Stimulated activated CD8-positive, alpha-beta memory T cell treated with anti-CD3 and anti-CD28 coated beads, Interleukin-15, amount 100 ng/mL, for 4 hours (primary cell): ENCODE measurements at regions not wholly inside any gene's neighbourhood (a gene's known extent, or its start where the extent isn't known, plus 50 kb on each side); places are given as distances from the start of the nearest gene placed in this dataset.
"Not testable (repeated sequence)": the region's sequence is repeated elsewhere in the genome, so short reads cannot be mapped to it uniquely, and the experiment has no call there.

Experiments
- DNase-seq, 2 donors: peaks; one replicate each; pipeline ENCODE4 v3.0.0-alpha.2; 2020; ENCODE audit warnings: low read depth in 2 of 2

GRCh38 chr13:79989217-79989661, 351.7 kb downstream of the SPRY2 start:
- DNase-seq, result no peak

- DNase-seq, result no peak
These were observed 352.4 kb downstream of the SPRY2 start for GRCh38 chr13:79988573-79988972.

DNA sequence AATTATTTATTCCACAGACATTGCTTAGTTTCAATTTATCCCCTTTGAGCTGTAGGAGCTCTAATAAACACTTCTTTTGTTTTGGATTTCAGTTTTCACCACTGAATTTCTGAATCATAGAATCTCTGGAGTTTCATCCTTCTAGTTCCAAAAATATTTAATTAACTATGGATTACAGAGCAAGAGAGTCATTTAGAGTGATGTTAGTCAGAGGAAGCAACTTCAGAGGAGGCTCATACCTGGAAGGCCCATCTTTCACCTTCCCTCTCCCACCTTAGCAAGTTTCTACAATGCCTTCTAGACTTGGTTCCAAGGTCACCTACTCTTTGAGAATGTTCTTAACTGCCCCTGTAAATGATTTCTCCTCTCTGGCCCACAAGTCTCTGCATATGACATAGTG, 353.2 kb downstream of the SPRY2 start:
- no peak for DNase-seq

DNA sequence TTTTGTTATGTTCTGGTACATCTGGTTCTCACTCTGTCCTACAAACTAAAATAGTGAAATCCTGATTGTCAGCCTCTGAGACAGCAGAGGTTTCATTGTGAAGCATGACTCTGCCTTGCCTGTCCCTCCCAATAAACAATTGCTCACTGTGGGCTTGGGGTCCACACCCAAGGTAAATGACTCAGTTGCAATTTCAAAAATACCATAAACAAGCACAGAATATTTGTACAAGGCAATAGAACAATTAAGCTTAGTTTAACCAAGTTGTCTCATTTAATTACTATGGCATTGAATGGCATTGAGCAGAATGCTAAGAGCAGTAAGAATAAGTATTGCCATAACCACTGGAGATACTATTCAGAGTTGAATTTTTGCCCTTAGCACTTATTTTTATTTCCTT, 353.6 kb downstream of the SPRY2 start:
- no peak for DNase-seq

- DNase-seq, result no peak
These were observed 354.0 kb downstream of the SPRY2 start for GRCh38 chr13:79986890-79987289.

DNA sequence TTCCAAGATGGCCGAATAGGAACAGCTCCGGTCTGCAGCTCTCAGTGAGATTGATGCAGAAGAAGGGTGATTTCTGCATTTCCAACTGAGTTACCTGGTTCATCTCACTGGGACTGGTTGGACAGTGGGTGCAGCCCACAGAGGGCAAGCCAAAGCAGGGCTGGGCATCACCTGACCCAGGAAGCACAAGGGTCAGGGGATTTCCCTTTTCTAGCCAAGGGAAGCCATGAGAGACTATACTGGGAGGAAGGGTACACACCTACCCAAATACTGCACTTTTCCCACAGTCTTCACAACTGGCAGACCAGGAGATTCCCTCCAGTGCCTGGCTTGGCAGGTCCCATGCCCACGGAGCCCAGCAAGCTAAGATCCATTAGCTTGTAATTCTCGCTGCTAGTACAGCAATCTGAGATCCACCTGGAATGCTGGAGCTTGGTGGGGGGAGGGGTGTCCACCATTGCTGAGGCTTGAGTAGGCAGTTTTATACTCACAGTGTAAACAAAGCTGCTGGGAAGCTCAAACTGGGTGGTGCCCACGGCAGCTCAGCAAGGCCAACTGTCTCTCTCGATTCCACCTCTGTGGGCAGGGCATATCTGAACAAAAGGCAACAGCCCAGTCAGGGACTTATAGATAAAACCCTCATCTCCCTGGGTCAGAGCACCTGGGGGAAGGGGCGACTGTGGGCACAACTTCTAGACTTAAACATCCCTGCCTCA, 365.8 kb downstream of the SPRY2 start:
- not testable (repeated sequence) for DNase-seq

GRCh38 chr13:79973533-79973963, 367.4 kb downstream of the SPRY2 start:
- DNase-seq, result no peak

- DNase-seq, result no peak
These were observed 368.8 kb downstream of the SPRY2 start for GRCh38 chr13:79972066-79972569.

GRCh38 chr13:79966493-79966895, 374.4 kb downstream of the SPRY2 start:
- no peak for DNase-seq

- no peak for DNase-seq
These were observed 374.9 kb downstream of the SPRY2 start for GRCh38 chr13:79966059-79966458.

DNA sequence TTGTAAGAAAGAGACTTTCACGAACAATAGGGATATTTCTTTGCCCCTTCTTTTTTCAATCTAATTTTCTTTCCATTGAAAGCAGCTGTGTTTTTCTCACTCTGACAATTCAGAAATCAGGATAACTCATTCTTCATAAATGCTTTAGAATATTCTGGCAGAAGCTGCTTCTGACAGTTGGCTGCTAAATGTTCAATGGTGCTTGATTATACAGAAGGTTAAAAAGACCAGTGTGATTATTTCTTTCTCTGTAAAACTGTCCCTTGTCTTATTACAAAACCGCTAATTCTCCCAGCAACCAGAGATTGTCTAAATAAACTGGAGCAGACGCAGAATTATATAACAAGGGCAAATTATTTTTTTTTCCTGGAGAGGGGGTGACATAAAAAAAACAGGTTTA, 394.4 kb downstream of the SPRY2 start:
- no peak for DNase-seq

- DNase-seq, result no peak
These were observed 397.4 kb downstream of the SPRY2 start for GRCh38 chr13:79943346-79944023.

DNA sequence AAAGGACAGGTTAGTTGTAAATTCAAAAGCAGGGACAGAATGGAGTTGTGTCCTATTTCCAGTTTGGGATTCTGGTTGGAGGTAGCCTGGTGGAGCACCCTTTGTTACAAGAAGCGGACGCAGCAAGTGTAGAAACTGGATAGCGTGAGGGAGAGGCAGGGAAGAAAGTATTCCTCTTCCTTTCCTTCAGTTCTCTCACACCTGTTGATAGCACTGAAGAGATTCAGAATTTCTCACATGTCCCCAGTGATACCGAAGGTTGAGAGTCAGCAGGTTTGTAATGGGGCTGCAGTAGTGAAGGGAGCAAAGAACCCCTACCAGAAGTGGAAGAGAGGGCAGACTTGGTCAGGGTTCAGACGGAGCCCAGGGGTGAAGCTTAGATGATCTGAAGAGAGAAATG, 399.2 kb downstream of the SPRY2 start:
- DNase-seq, result no peak

- no peak for DNase-seq
These were observed 401.2 kb downstream of the SPRY2 start for GRCh38 chr13:79939689-79940088.

GRCh38 chr13:79937771-79938216, 403.1 kb downstream of the SPRY2 start:
- no peak for DNase-seq

DNA sequence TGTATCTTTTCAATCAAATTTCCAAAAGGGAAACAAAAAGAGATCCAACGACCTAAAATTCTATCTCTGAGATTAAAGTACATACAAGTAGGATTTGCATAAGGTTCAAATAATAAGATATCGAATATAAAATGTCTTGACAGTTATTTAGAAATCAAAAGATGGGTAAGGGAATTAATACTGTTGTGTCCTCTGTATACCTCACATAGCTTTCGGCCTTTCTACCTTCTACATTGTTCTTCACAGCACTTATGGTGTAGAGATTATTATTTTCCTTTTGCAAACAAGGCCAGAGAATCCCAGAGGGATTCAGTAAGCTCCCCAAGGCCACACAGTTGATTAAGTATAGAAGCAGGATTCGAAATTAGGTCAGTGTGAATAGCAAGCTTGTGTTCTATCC, 403.6 kb downstream of the SPRY2 start:
- DNase-seq, result no peak

DNA sequence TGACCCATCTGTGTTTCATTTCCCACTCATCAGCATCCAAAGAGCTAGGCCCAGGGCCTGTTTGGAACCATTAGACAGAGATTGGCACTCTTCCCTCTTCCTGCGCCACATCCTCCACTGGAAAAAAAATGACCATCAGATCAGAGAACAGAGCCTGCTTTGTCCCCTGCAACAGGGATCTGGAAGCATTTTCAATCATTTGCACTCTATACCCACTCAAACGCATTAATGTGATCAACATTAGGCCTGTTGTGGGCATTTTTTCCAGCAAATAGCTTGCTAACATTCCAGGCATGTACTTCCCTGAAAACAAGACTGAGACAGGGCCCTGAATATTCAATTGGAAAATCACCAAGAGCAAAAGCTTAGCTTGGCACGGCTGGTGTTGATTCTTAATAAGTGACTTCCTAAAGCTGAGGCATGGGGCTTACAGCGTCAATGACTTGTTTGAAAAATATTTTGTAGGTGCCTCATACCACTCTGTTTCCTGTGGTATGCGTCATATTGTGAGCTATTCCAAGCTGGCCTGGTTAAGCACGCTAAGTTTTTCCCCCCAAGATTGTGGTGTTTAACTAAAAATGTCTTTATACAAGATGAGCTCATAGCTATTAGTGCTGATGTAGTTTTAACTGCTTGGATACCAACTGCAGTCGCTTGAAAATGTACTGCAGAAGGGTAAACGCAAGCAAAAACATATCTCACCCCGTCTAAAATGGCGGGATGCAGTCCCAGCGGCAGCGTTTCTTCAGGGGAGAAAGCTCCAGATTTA, 404.4 kb downstream of the SPRY2 start:
- DNase-seq, result no peak

- DNase-seq, result no peak
These were observed 405.8 kb downstream of the SPRY2 start for GRCh38 chr13:79935121-79935520.

DNA sequence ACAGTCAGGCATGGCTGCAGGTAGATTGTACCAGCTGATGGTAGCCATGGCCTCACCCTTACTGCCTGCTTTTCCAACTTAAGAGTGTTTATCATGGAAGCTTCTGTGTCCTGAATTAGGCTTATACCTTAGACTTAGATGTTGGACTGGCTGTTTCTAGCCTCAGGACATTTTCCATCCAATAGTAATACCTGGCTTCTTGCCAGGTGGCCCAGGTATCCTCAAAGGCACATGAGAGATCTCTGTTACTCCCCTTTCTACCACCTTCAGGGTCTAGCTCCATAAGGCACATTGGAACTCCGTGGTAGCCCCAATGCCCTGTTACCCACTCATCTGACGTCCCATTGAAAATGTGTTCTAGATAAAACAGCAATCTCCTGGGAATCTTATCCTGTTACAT, 407.5 kb downstream of the SPRY2 start:
- DNase-seq, result no peak

GRCh38 chr13:79932556-79932955, 408.4 kb downstream of the SPRY2 start:
- DNase-seq, result no peak

DNA sequence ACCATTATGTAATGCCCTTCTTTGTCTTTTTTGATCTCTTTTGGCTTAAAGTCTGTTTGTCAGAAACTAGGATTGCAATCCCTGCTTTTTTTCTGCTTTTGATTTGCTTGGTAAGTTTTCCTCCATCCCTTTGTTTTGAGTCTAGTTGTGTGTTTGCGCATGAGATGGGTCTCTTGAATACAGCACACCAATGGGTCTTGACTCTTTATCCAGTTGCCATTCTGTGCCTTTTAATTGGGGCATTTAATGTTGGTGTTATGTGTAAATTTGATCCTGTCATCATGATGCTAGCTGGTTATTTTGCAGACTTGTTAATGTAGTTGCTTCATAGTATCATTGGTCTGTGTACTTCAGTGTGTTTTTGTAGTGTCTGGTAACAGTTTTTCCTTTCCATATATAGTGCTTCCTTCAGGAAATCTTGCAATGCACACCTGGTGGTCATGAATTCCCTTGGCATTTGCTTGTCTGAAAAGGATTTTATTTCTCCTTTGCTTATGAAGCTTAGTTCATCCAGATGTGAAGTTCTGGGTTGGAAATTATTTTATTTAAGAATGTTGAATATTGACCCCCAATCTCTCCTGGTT, 416.9 kb downstream of the SPRY2 start:
- DNase-seq, result not testable (repeated sequence)

- DNase-seq, result no peak
These were observed 421.8 kb downstream of the SPRY2 start for GRCh38 chr13:79919091-79919490.
